HL-60 (cell line): ENCODE measurements at regions not wholly inside any gene's neighbourhood (a gene's known extent, or its start where the extent isn't known, plus 50 kb on each side); places are given as distances from the start of the nearest gene placed in this dataset.

Experiments
- CTCF ChIP-seq: IDR thresholded peaks from one replicate; pipeline ENCODE4 v1.5.1; 2011; ENCODE audit warnings: low read length, control low read depth, inconsistent platforms; ENCODE audit not compliant: insufficient read depth
- GABPA ChIP-seq: IDR thresholded peaks from 2 replicates; pipeline ENCODE4 v1.6.1; 2012; ENCODE audit warnings: low read depth
- POLR2AphosphoS5 ChIP-seq: IDR thresholded peaks from 2 replicates; pipeline ENCODE4 v1.6.1; 2012; ENCODE audit warnings: low read depth
- REST ChIP-seq: IDR thresholded peaks from 2 replicates; pipeline ENCODE4 v1.6.1; 2012; ENCODE audit warnings: low read depth; ENCODE audit not compliant: insufficient replicate concordance
- SPI1 ChIP-seq: IDR thresholded peaks from 2 replicates; pipeline ENCODE4 v1.6.1; 2012; ENCODE audit warnings: low read depth, mild to moderate bottlenecking, borderline replicate concordance

GRCh38 chr10:65313406-65313805, 1612.4 kb upstream of the LRRTM3 start:
- TF ChIP-seq POLR2AphosphoS5 (no peak), CTCF (no peak), GABPA (no peak), SPI1 (no peak), REST (no peak)
